GM12878 (cell line): ENCODE measurements at regions not wholly inside any gene's neighbourhood (a gene's known extent, or its start where the extent isn't known, plus 50 kb on each side); places are given as distances from the start of the nearest gene placed in this dataset.

Source experiments
- ATAC-seq: fragments of 200-7000 bp; cut with Tn5 transposase; 3 replicates; pipeline ENCODE4 v1.9.1; 2020; ENCODE audit warnings: mild to moderate bottlenecking, moderate library complexity
- BruUV-seq: library from RNA; stranded (reverse); fragments of 400-500 nt; replicated peaks from 2 replicates; lab custom pipeline; 2021; lab: Mats Ljungman, UMichigan
- CTCF ChIA-PET: fragments of 300-600 bp; sonication (Branson Sonifier 250); formaldehyde crosslinking; extraction: SDS; loops from one replicate; lab custom pipeline; 2021; ENCODE audit warnings: inconsistent platforms; lab: Yijun Ruan, JAX
- POLR2A ChIA-PET: fragments of 350-600 bp; formaldehyde crosslinking; extraction: SDS; loops from one replicate; lab custom pipeline; 2021; ENCODE audit warnings: inconsistent platforms; lab: Charles Lee
- RAD21 ChIA-PET: fragments of 300-600 bp; sonication (Branson Sonifier 250); formaldehyde crosslinking; loops from one replicate; lab custom pipeline; 2023; ENCODE audit warnings: antibody characterized with exemption; ENCODE audit not compliant: unreplicated experiment; lab: Charles Lee
- SMC1A ChIA-PET: fragments of 300-600 bp; sonication (Branson Sonifier 250); formaldehyde crosslinking; loops from one replicate; lab custom pipeline; 2023; ENCODE audit not compliant: unreplicated experiment, uncharacterized antibody; lab: Charles Lee
- DNase-seq: peaks from one replicate; pipeline ENCODE4 v3.0.0-alpha.2; 2011; ENCODE audit warnings: low read depth, low spot score
- FAIRE-seq: peaks from 3 replicates; lab custom pipeline; 2011; peaks lifted over from hg19 to GRCh38; lab: Jason Lieb, UNC
- H2AFZ ChIP-seq: 2 replicates; pipeline ENCODE4 v1.6.0; 2011; ENCODE audit warnings: low read depth, low read length, control low read depth; ENCODE audit not compliant: control insufficient read depth
- H3K27ac ChIP-seq: 2 replicates; pipeline ENCODE4 v1.5.1; 2011; ENCODE audit warnings: control low read depth; ENCODE audit not compliant: control insufficient read depth, insufficient read depth
- H3K27me3 ChIP-seq, 2 experiments: replicated peaks in 1 of 2; 2 replicates each; pipeline versions ENCODE4 v1.6.0 to v1.6.1; 2011; ENCODE audit warnings: low read length in 1 of 2; ENCODE audit not compliant: control insufficient read depth in 2 of 2, insufficient read depth in 2 of 2
- H3K36me3 ChIP-seq, 2 experiments: 2 replicates each; pipeline ENCODE4 v1.5.1; 2011; ENCODE audit warnings: low read length in 1 of 2; ENCODE audit not compliant: control insufficient read depth in 2 of 2, insufficient read depth in 2 of 2
- H3K4me1 ChIP-seq: 2 replicates; pipeline ENCODE4 v1.6.1; 2011; ENCODE audit warnings: mild to moderate bottlenecking, low read length, moderate library complexity, mixed read lengths; ENCODE audit not compliant: control insufficient read depth, insufficient read depth
- H3K4me2 ChIP-seq: 2 replicates; pipeline ENCODE4 v1.6.0; 2011; ENCODE audit warnings: control low read depth; ENCODE audit not compliant: control insufficient read depth, insufficient read depth
- H3K4me3 ChIP-seq: fragments of 200-600 bp; sonication (generic); 2 replicates; pipeline ENCODE4 v1.5.1; 2016
- H3K79me2 ChIP-seq: 2 replicates; pipeline ENCODE4 v1.6.0; 2011; ENCODE audit warnings: low read length; ENCODE audit not compliant: control insufficient read depth, insufficient read depth
- H3K9ac ChIP-seq: 2 replicates; pipeline ENCODE4 v1.8.0; 2011; ENCODE audit warnings: low read length, control low read depth, mixed read lengths; ENCODE audit not compliant: control insufficient read depth, insufficient read depth
- H3K9me3 ChIP-seq: replicated peaks from 3 replicates; pipeline ENCODE4 v1.5.1; 2011; ENCODE audit warnings: mild to moderate bottlenecking, low read length; ENCODE audit not compliant: control insufficient read depth, insufficient read depth
- H4K20me1 ChIP-seq: 2 replicates; pipeline ENCODE4 v1.6.0; 2011; ENCODE audit not compliant: control insufficient read depth, insufficient read depth
- ATF7 ChIP-seq: fragments of 450-650 bp; IDR thresholded peaks from 2 replicates; pipeline ENCODE4 v1.6.1; 2016; ENCODE audit warnings: low read depth, mild to moderate bottlenecking
- BRCA1 ChIP-seq: IDR thresholded peaks from 2 replicates; pipeline ENCODE4 v1.6.1; 2011; ENCODE audit warnings: low read depth, low read length, improper control_type of control experiment
- EGR1 ChIP-seq, 2 experiments: IDR thresholded peaks; 1 replicate in 1 of 2; 2 replicates in 1 of 2; pipeline ENCODE4 v1.6.1; 2011 to 2012; ENCODE audit warnings: low read depth in 2 of 2, low read length in 2 of 2, borderline replicate concordance in 1 of 2, mild to moderate bottlenecking in 1 of 2, moderate library complexity in 1 of 2
- HDAC2 ChIP-seq: fragments of 200-600 bp; sonication (generic); IDR thresholded peaks from 2 replicates; pipeline ENCODE4 v1.6.1; 2017
- HDAC6 ChIP-seq: fragments of 200-600 bp; sonication (generic); IDR thresholded peaks from one replicate; pipeline ENCODE4 v1.8.0; 2017; ENCODE audit warnings: antibody characterized with exemption; ENCODE audit not compliant: unreplicated experiment
- MEF2A ChIP-seq: IDR thresholded peaks from 2 replicates; pipeline ENCODE4 v1.6.1; 2011; ENCODE audit warnings: low read depth, mild to moderate bottlenecking, low read length, moderate library complexity; ENCODE audit not compliant: insufficient read depth
- SMAD1 ChIP-seq: fragments of 450-650 bp; IDR thresholded peaks from 2 replicates; pipeline ENCODE4 v1.6.1; 2018; ENCODE audit warnings: mild to moderate bottlenecking, low read depth; ENCODE audit not compliant: partially characterized antibody
- TAF1 ChIP-seq: IDR thresholded peaks from 2 replicates; pipeline ENCODE4 v1.6.1; 2011; ENCODE audit warnings: mild to moderate bottlenecking, low read depth, low read length, borderline replicate concordance
- TCF3 ChIP-seq: IDR thresholded peaks from 2 replicates; pipeline ENCODE4 v1.6.1; 2012; ENCODE audit warnings: low read depth, mild to moderate bottlenecking, low read length, borderline replicate concordance; ENCODE audit not compliant: insufficient read depth
- WGBS: methylation state at CpG from one replicate; pipeline ENCODE4 v1.1.6; 2016; ENCODE audit warnings: low lambda C conversion rate; ENCODE audit not compliant: insufficient replicate concordance, insufficient coverage; ENCODE audit errors: missing lambda C conversion rate; 5-methylcytosine and 5-hydroxymethylcytosine counted together
- in situ Hi-C: fragments of 300-500 bp; cut with MboI; formaldehyde crosslinking; loops from 9 replicates; pipeline ENCODE4 v1.14.3; 2018; ENCODE audit warnings: mixed read lengths
- intact Hi-C: fragments of 100-400 bp; cut with micrococcal nuclease; formaldehyde crosslinking; loops from one replicate; pipeline ENCODE4 v1.14.2; 2022; ENCODE audit not compliant: unreplicated experiment
- TF ChIP-seq, protein P1 (sequence below): fragments of 150-350 bp; IDR thresholded peaks from 2 replicates; pipeline ENCODE4 v1.6.1; 2016; ENCODE audit warnings: low read depth, low read length
- TF ChIP-seq, protein P2 (sequence below): fragments of 450-650 bp; IDR thresholded peaks from 2 replicates; pipeline ENCODE4 v1.6.1; 2017; ENCODE audit warnings: antibody characterized with exemption, mild to moderate bottlenecking, moderate library complexity

DNA sequence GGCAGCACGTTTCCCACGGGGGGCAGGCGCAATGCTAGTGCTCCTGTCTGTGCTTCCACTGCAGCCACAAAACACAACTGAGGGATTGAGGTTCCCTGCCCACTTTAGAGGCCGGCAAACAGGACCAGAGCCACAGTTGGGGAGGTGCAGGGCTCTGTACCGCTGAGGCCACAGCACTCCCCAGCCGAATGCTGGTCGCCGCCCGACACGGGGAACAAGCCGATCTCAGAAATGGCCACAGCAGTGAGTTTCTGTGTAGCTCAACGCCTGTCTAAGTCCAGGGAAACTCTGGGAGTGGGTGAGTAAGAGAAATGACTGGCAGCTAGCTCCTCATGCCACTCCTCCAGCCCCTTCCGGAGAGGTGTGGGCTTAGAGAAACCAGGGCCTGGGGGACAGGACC lies 194.0 kb upstream of the VWC2 start (continued):
- TF ChIP-seq TCF3: no peak
- TF ChIP-seq, all 136 proteins: peak for 0

DNA sequence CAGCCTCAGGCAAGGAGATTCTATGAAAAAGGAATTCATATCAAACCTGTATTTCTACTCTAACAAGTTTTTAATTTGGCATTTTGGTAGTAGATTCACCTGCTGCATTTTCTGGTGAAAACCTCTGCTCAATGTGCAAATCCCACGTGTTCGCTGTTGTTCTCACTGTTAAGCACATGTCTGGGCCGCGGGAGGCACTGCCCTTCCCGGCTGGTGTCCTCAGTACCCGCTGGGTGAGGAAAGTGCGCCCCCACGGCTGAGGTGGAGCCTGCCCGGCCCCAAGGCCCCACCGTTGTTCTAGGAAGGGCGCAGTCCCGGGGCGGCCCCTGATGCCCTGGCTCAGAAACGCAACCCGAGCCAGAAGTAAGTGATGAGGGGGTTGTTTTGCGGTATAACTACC lies 193.4 kb upstream of the VWC2 start:
- Histone ChIP-seq H4K20me1 (no peaks in the 10 kb centered on the region), H3K4me1 (no peaks in the 10 kb centered on the region), H2AFZ (no peak overlapping the region), H3K4me3 (no peak overlapping the region), H3K4me2 (no peak overlapping the region), H3K9ac (no peak overlapping the region), H3K9me3 (no peaks in the 10 kb centered on the region), H3K27ac (no peak overlapping the region), H3K36me3 (no peaks in the 10 kb centered on the region), H3K27me3 (no peaks in the 10 kb centered on the region; a peak in 1 of 4 replicates), H3K79me2 (no peaks in the 10 kb centered on the region)
- no TSS peak for BruUV-seq
- WGBS: 48% methylated on average over 16 of the region's 16 CpGs
- intact Hi-C loops (no loop called here), in situ Hi-C loops (no loop called here)
- ChIA-PET RAD21 (no interaction called here), POLR2A (no interaction called here), SMC1A (no interaction called here), CTCF (no interaction called here)
- ATAC-seq (no peak), DNase-seq (no peak), FAIRE-seq (no peak)
- TF ChIP-seq MEF2A (no peak), TAF1 (no peak), HDAC6 (no peak), HDAC2 (no peak), ATF7 (no peak), BRCA1 (no peak), SMAD1 (no peak), EGR1 (IDR thresholded peaks at IDR 0.05; ENCODE audit: borderline replicate concordance in 1 of 2, low read depth in 2 of 2, low read length in 2 of 2) (no peak)
- TF ChIP-seq, protein P1, sequence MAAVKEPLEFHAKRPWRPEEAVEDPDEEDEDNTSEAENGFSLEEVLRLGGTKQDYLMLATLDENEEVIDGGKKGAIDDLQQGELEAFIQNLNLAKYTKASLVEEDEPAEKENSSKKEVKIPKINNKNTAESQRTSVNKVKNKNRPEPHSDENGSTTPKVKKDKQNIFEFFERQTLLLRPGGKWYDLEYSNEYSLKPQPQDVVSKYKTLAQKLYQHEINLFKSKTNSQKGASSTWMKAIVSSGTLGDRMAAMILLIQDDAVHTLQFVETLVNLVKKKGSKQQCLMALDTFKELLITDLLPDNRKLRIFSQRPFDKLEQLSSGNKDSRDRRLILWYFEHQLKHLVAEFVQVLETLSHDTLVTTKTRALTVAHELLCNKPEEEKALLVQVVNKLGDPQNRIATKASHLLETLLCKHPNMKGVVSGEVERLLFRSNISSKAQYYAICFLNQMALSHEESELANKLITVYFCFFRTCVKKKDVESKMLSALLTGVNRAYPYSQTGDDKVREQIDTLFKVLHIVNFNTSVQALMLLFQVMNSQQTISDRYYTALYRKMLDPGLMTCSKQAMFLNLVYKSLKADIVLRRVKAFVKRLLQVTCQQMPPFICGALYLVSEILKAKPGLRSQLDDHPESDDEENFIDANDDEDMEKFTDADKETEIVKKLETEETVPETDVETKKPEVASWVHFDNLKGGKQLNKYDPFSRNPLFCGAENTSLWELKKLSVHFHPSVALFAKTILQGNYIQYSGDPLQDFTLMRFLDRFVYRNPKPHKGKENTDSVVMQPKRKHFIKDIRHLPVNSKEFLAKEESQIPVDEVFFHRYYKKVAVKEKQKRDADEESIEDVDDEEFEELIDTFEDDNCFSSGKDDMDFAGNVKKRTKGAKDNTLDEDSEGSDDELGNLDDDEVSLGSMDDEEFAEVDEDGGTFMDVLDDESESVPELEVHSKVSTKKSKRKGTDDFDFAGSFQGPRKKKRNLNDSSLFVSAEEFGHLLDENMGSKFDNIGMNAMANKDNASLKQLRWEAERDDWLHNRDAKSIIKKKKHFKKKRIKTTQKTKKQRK: no peak
- TF ChIP-seq, protein P2, sequence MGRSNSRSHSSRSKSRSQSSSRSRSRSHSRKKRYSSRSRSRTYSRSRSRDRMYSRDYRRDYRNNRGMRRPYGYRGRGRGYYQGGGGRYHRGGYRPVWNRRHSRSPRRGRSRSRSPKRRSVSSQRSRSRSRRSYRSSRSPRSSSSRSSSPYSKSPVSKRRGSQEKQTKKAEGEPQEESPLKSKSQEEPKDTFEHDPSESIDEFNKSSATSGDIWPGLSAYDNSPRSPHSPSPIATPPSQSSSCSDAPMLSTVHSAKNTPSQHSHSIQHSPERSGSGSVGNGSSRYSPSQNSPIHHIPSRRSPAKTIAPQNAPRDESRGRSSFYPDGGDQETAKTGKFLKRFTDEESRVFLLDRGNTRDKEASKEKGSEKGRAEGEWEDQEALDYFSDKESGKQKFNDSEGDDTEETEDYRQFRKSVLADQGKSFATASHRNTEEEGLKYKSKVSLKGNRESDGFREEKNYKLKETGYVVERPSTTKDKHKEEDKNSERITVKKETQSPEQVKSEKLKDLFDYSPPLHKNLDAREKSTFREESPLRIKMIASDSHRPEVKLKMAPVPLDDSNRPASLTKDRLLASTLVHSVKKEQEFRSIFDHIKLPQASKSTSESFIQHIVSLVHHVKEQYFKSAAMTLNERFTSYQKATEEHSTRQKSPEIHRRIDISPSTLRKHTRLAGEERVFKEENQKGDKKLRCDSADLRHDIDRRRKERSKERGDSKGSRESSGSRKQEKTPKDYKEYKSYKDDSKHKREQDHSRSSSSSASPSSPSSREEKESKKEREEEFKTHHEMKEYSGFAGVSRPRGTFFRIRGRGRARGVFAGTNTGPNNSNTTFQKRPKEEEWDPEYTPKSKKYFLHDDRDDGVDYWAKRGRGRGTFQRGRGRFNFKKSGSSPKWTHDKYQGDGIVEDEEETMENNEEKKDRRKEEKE: no peak
